Kidney epithelial cell (primary cell): ENCODE measurements at regions not wholly inside any gene's neighbourhood (a gene's known extent, or its start where the extent isn't known, plus 50 kb on each side); places are given as distances from the start of the nearest gene placed in this dataset.

Experiments
- DNase-seq: peaks from one replicate; pipeline ENCODE4 v3.0.0-alpha.2; 2010; ENCODE audit warnings: low read depth
- H3K27me3 ChIP-seq: 2 replicates; pipeline ENCODE4 v1.6.0; 2011; ENCODE audit warnings: low read length; ENCODE audit not compliant: control insufficient read depth, insufficient read depth
- H3K36me3 ChIP-seq: 2 replicates; pipeline ENCODE4 v1.5.1; 2011; ENCODE audit warnings: low read length; ENCODE audit not compliant: control insufficient read depth, insufficient read depth
- H3K4me3 ChIP-seq: 2 replicates; pipeline ENCODE4 v1.5.1; 2011; ENCODE audit warnings: low read depth, mild to moderate bottlenecking, control low read depth, low read length
- CTCF ChIP-seq: IDR thresholded peaks from 2 replicates; pipeline ENCODE4 v1.5.1; 2011; ENCODE audit warnings: mild to moderate bottlenecking, moderate library complexity, low read length, control low read depth, inconsistent platforms; ENCODE audit not compliant: insufficient read depth, poor library complexity, severe bottlenecking

- no peak for TF ChIP-seq CTCF
- no peaks in the 10 kb centered on the region for H3K36me3 ChIP-seq
- DNase-seq, result no peak
- H3K4me3 ChIP-seq, result no peak overlapping the region
- peaks cover 2% of the 10 kb centered on the region for H3K27me3 ChIP-seq
Observed at GRCh38 chr6:16966791-16967469, 134.9 kb upstream of the STMND1 start.

GRCh38 chr6:16965689-16966088, 136.2 kb upstream of the STMND1 start:
- no peak overlapping the region for H3K4me3 ChIP-seq
- DNase-seq, result no peak
- peaks cover 2% of the 10 kb centered on the region for H3K27me3 ChIP-seq
- no peak for TF ChIP-seq CTCF
- no peaks in the 10 kb centered on the region for H3K36me3 ChIP-seq

GRCh38 chr6:16964553-16965499, 137.0 kb upstream of the STMND1 start:
- peak; percentile 96 for TF ChIP-seq CTCF
- Histone ChIP-seq H3K27me3 (no peaks in the 10 kb centered on the region), H3K4me3 (no peak overlapping the region), H3K36me3 (no peaks in the 10 kb centered on the region)
- DNase-seq, result peak; percentile 12

- Histone ChIP-seq H3K27me3 (no peaks in the 10 kb centered on the region), H3K36me3 (no peaks in the 10 kb centered on the region), H3K4me3 (no peak overlapping the region)
- no peak for TF ChIP-seq CTCF
- no peak for DNase-seq
Observed at GRCh38 chr6:16961577-16961976, 140.3 kb upstream of the STMND1 start.

- no peak for TF ChIP-seq CTCF
- DNase-seq, result no peak
- Histone ChIP-seq H3K36me3 (no peaks in the 10 kb centered on the region), H3K4me3 (no peak overlapping the region), H3K27me3 (no peaks in the 10 kb centered on the region)
Observed at GRCh38 chr6:16959789-16960188, 142.1 kb upstream of the STMND1 start.

GRCh38 chr6:16956361-16956760, 145.5 kb upstream of the STMND1 start:
- no peak for TF ChIP-seq CTCF
- no peak overlapping the region for H3K4me3 ChIP-seq
- H3K36me3 ChIP-seq, result no peaks in the 10 kb centered on the region
- H3K27me3 ChIP-seq, result no peaks in the 10 kb centered on the region
- no peak for DNase-seq
